IPS-18c (cell line): ENCODE measurements at regions not wholly inside any gene's neighbourhood (a gene's known extent, or its start where the extent isn't known, plus 50 kb on each side); places are given as distances from the start of the nearest gene placed in this dataset.

Experiments used
- H3K4me3 ChIP-seq: 2 replicates; pipeline ENCODE4 v1.7.0; 2013; ENCODE audit warnings: low read depth, mild to moderate bottlenecking, low read length, moderate library complexity; ENCODE audit not compliant: insufficient read depth
- H3K9me3 ChIP-seq: one replicate; pipeline ENCODE4 v1.6.1; 2013; ENCODE audit warnings: mild to moderate bottlenecking, low read length, moderate library complexity; ENCODE audit not compliant: control insufficient read depth, insufficient read depth

DNA sequence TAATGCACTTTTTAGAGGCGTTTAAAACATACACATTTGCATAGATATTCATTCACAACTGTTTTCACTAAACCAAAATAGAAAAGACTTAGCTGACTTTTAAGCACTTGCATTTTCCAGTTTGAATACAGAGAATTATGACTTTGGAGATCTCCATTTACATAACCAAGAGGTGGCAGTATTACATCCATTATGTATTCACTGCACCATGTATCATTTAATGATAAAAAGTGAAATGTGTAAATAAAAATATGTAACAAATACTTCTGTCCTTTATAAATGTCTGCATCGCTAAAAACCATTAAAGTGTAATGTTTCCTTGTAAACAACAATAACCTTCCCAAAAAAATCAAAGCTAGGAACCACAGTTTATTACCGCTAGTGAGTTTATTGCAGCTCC lies 413.2 kb downstream of the FGF13 start:
- Histone ChIP-seq H3K4me3 (no peak overlapping the region), H3K9me3 (no peaks in the 10 kb centered on the region)

DNA sequence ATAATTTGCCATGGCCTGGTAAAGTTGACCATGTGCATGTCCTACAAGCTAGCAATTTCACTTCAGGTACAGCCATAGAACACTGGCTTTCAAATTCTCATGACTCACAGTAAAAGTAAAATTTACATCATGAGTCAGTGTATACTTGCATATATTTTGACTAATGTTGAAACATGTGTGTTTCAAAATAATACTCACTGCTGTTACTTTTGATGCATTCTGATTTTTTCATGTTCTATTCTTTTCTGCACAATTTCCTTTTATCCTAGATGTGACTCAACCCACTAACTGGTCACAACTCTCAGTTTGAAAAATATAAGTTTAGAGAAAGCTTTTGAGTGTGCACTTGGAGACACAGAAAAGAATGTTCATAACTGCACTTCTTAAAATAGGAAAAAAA lies 365.7 kb downstream of the FGF13 start:
- H3K4me3 ChIP-seq, result no peak overlapping the region
- H3K9me3 ChIP-seq, result no peaks in the 10 kb centered on the region

GRCh38 chrX:138349351-138349750 lies 362.2 kb downstream of the FGF13 start:
- Histone ChIP-seq H3K4me3 (no peak overlapping the region), H3K9me3 (no peaks in the 10 kb centered on the region)

DNA sequence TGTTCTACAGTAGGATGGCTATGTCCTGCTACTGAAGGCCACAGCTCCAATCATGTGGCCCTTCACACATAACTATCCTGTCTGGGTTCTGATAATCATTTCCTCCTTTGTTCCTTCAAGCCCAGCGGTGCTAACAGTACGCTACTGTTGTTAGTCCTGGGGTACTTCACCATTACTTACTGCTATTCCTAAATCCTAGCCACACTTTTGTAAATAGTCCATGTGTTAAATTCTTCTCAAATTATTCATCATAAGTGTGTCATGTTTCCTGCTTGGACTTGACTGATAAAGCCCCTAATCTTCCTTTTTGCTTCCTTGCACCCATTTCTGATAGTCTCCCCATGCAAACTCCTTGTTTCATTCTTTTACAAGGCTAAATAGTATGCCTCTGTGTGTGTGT lies 332.6 kb downstream of the FGF13 start:
- Histone ChIP-seq H3K9me3 (peaks cover 2% of the 10 kb centered on the region), H3K4me3 (no peak overlapping the region)

DNA sequence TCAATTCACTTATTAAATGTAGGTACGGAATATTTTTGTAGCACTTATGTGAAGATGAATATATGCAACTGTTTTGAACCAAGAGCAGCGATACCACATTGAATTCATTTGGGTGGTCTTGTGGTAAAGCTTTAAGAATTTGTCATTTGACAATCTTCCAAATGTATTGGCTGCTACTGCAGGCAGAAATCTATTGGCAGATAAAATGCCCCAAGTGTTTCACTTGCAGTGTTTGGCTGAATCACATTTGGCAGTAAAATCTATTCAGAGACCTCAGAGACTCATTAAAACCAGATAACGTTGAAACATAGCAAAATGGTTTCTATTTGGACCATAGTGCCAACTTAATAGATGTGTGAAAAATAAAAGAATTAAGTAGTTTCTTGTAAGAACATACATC lies 303.4 kb downstream of the FGF13 start:
- Histone ChIP-seq H3K4me3 (no peak overlapping the region), H3K9me3 (peaks cover 4% of the 10 kb centered on the region)

DNA sequence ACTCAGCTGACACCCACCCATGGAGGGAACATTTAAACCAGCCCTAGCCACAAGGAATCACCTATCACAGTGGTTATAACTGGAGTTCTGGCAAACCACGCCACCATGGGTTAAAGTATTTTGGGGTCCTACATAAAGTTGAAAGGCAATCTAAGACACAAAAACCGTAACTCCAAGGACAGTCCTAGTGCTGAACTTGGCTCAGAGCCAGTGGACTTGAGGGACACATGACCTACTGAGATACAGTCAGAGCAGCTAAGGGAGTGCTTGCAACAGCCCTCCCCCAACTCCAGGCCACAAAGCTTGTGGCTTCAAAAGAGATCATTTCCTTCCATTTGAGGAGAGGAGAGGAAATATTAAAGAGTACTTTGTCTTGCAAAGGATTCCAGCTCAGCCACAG lies 300.5 kb downstream of the FGF13 start:
- peaks cover 4% of the 10 kb centered on the region for H3K9me3 ChIP-seq
- no peak overlapping the region for H3K4me3 ChIP-seq
